Left renal cortex interstitium (tissue), 4 donors: ENCODE measurements at regions not wholly inside any gene's neighbourhood (a gene's known extent, or its start where the extent isn't known, plus 50 kb on each side); places are given as distances from the start of the nearest gene placed in this dataset.

Experiments used
- DNase-seq, 4 donors: peaks; one replicate each; pipeline ENCODE4 v3.0.0-alpha.2; 2013; ENCODE audit warnings: low read depth in 4 of 4, low spot score in 2 of 4, missing footprints in 1 of 4

DNA sequence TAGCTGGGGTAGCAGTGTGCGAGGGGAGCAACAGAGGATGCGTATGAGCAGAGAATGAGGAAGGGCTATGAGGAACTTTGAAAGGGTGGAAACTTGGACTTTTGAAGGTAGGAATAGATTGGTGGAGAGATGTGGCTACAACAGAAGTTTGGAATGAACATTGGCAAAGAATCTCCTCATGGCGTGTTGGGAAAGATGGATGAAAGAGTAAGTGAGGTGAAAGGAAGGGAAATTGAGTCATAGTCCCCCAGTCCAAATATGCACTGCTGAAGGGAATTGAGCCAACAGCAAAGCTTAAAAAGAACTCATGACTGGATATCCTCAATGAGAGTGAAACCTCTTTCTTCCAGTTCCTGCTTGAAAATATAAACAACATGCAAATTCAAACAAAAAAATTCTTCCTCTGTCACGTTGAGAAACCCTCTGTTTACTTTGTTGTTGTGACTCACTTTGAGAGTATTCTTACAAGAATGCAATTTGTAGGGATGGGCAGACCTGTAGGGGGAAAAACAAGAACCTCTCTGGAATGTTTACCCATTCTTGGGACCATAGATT lies 313.2 kb upstream of the KCNJ16 start:
- DNase-seq: no peak

DNA sequence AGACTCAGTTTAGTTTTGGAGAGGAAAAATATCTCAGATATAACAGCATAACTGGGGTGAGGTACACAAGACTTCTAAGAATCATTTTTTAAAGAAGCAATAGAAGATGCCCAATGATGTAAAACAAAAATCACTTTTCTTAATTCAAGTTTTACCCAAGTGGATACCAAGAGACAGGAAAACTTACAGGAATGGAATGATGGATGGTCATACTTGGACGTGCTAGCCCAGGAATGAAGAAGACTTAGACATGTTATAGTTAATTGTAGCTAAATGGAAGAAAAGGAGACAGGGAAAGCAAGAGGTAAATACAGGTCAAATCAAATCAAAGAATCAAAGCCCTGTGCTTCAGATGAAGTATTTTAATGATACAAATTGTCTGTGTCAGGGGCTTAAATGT lies 312.7 kb upstream of the KCNJ16 start:
- no peak for DNase-seq

DNA sequence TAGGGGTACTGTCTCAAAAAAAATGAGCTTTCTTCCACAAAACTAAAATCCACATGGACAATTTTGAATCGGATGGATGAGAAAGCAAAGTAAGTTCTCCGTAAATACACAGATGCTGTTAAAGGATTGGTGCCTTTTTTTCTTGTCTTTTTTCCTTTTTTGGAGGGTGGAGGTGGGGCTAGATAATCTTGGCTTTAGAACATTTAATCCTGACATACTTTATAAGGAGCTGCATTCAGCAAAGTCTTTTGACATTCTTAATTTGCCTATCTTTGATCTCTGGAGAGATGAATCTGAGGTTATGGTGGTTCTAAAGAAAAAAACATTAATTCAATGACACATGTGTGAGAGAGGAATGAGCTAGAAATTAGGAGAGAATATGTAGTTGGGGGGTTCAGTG lies 312.3 kb upstream of the KCNJ16 start:
- DNase-seq: no peak

DNA sequence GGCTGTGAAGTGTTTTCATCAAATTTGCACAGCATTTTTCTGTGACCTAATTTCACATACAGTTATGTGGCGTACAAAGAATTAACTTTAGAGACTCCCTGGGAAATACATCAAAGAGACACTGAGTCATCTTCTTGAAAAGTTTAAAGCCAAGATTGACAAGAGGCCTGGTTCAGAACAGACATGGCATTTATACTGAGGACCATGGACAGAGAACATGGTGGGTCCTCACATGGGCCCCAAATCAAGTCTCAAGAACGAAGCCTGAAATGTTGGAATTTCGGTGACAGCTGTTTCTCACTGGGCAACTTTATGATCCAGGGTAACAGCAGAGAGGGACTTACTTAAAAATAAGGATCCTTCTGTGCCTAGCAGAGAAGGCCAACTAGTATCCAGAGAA lies 311.5 kb upstream of the KCNJ16 start:
- DNase-seq: no peak

DNA sequence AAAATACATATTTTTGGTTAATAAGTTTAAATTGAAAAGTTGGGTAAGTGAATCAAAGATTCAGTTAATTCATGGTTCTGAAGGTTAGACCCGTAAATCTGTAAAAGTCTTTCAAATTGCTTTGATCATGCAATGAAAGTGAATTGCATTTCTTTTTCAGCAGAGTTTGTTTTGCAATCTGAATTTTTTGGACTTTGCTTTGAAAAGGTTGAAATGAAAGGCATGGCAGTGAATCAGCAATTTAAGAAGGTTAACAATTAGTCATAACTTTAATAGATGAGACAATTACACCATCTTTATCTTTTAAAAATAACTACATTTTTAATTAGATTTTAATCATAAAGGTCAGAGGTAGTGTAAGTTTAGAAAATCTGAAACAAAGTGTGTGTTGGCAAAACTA lies 310.9 kb upstream of the KCNJ16 start:
- no peak for DNase-seq

DNA sequence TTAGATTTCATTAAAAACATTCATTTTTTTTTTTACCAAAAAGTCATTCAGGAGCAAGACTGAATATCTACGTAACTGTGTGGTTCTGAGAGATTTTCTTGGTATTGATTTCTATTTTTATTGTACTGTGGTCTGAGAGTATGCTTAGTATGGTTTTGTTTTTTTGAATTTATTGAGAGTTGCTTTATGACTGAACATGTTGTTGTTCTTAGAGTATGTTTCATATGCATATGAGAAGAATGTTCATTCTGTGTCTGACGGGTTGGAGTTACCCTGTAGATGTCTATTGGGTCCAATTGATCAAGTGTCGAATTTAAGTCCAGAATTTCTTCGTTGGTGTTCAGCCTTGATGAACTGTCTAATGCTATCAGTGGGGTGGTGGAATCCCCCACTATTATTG lies 306.0 kb upstream of the KCNJ16 start:
- no peak for DNase-seq

DNA sequence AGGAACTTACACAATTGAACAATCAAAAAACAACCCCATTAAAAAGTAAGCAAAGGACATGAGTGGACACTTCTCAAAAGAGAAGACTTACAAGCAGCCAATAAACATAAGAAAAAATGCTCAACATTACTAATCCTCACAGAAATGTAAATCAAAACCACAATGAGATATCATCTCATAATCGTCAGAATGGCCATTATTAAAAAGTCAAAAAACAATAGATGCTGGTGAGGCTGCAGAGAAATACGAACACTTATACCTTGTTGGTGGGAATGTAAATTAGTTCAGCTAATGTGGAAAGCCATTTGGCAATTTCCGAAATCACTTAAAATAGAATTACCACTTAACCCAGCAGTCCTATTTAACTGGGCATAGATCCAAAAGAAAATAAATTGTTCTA lies 301.9 kb upstream of the KCNJ16 start:
- no peak for DNase-seq

DNA sequence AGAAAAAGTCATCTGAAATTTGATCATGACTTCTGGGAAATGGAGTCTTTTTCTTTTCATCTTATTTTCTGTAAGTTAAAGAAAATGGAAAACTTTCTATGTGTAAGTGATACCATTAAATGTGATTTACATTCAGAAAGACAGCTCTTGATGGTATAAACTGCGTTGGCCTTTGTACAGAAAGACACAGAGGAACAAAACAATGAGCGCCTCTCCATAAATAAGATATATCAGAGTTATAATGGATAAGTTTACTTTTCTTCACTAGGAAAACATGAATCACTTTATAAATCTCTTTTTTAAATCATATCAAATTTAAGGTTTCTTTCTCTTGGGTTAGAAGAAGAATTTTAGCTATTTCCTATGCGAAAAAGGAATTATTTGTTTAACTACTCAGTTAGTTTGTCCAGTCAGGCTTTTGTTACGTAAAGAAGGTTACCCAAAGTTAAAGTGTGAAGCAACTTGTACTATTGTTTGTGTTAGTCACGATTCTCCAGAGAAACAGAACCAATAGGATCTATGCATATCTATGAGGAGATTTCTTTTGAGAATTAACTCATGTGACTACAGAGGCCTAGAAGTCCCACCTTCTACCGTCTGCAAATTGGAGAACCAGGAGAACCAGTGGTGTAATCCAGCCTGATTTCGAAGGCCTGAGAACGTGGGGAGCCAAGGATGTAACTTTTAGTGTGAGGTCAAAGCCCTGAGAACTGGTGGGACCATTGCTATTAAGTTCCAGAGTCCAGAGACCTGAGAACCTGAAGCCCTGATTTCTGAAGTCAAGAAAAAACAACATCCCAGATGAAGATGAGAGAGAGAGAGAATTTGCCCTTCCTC lies 295.4 kb upstream of the KCNJ16 start:
- DNase-seq: no peak

DNA sequence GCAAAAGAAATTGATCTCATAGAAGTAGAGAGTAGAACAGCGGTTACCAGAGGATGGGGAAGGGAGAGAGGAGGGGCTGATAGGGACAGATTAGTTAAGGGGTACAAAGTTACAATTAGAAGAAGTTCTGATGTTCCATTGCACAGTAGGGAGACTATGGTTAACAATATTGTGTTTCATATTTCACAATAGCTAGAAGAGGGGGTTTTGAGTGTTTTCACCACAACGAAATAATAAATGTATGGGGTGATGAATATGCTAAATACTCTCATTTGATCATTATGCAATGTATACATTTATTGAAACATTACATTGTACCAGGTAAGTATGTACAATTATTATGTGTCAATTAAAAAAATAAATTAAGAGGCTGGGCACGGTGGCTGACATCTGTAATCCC lies 291.2 kb upstream of the KCNJ16 start:
- DNase-seq: no peak

DNA sequence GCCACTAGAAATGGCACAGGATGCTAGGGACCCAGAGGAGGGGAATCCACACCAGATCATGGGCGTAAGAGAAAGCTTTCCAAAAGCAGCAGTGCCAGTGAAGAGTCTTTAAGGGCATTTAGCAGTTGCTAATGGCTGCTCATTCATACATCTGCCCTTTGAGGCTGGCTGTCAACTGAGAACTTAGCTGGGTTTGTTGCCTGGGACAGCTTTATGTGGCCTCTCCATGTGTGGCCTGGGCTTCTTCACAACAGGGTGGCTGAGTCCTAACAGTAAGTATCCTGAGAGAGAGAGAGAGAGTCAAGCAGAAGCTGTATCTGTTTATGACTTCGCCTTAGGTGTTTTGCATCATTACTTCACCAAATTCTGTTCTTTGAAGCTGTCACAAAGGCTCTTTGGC lies 286.1 kb upstream of the KCNJ16 start:
- no peak for DNase-seq

DNA sequence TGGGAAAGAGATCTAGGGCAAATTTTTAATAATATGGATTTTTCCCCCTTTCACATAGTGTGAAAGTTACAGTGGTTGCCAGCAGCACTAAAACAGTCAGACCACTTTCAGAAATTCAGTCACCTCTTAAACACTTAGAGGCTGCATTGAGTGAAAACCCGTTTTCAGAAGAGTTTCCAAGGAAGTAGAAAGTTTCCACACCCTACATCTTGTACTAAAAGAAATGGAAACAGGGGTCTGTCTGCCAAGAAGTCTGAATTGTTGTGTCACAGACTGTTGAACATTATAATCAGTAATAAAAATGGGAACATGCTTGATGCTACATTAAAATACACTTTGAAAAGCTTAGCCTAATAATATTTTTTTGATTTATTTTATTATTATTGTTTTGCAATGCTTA lies 278.9 kb upstream of the KCNJ16 start:
- DNase-seq: no peak

DNA sequence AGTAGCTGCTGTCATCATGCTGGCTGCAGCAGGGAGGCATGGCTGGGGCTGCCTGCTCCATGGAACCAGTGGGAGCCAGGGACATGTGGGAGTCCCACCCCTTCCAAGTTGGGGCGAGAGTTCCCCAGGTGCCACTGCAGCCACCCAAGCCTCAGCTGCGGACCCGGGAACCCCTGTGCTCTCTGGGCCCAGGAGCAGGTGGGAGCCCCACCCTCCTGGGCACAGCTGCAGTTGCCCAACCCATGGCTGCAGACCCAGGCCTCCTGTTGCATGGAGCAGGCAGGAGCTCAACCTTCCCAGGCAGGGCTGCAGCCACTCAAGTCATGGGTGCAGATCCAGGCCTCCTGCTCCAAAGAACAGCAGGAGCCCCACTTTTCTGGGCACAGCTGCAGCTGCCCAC lies 274.2 kb upstream of the KCNJ16 start:
- DNase-seq: no peak

DNA sequence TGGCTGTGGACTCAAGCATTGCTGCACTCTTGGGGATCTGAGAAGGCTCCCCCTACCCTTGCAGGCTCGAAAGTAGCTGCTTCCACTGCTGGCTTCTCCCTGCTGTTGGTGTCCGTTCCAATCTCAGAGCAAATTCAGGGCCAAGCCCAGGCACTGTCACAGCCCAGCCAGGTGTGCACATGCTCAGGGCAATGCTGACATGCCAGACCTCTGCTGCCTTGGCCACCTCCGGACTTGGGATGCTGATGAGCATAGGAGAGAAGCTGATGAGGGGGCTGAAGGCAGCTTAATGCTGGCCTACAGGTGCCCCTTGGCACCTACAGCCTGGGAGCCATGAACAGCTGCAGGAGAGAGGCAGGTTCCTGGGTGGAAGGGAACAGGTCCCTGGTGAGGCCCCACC lies 273.7 kb upstream of the KCNJ16 start:
- DNase-seq: no peak

DNA sequence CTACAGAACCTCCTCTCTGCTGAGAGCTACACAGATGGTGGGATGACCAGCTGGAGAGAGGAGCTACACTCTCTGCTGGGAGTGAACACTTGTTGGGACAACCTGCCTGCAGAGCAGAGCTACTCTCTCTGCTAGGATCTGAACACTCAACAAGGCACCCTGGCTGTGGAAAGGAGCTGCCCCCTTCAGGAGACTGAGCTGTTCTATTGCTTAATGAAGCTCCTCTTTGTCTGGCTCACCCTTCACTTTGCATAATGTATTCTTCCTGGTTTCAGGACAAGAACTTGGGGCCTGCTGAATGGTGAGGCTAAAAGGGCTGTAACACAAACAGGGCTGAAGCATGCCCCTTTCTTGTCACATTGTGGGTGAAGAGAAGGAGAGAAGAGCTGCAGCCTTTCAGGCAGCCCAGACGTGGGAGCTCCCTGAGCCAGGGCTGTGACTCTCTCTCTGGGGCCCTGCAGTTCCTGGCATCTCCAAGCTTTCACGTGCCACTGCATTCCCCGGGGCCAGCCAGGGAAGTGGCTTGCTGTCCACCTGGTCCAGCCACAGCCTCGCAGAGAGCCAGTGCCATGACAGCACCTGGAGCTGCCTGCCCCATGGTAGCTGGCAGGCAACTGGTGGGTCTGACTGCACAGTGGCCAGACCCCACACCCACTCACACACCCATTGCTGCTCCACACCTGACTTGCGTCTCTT lies 272.8 kb upstream of the KCNJ16 start:
- DNase-seq: no peak

DNA sequence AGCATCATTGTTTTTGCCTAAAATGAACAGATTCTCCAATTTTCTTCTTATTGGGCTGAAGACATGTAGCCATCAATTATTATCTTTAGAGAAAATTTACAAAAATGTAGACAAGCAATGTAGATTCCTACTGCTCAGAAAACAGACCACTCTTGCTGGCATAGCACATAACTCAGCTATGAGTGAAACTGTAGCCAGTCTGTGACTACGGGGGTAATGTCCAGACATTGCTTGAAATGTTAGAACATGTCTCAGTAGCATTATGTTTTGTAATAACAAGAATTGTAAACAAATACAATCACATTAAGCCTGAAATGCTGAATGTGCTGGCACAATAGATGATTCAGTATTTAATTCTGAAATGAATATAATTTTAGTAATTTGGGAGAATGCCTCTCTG lies 265.7 kb upstream of the KCNJ16 start:
- no peak for DNase-seq

DNA sequence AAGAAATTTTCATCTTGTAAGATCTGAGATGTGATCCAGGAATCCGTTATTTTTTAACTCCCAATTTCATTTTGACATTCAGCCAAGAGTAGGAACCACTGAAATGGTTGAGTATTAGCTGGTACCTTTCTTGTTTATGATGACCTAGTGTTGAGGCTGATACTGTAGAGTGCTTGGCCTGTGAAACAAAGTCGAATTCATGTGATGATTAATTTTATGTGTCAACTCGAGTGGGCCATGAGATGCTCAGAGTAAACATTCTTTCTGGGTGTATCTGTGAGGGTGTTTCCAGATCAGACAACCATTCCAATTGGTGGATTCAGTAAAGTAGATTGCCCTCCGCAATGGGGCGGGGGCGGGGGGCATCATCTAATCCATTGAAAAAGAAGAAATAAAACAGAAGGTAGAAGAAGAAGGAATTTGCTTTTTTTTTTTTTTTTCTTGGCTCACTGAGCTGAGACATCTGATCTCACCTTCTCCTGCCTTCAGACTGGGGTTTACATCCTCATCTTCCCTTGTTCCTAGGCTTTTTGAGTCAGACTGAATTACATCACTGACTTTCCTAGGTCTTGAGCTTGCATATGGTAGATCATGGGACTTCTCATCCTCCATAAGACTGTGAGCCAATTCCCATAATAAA lies 264.6 kb upstream of the KCNJ16 start:
- no peak for DNase-seq

DNA sequence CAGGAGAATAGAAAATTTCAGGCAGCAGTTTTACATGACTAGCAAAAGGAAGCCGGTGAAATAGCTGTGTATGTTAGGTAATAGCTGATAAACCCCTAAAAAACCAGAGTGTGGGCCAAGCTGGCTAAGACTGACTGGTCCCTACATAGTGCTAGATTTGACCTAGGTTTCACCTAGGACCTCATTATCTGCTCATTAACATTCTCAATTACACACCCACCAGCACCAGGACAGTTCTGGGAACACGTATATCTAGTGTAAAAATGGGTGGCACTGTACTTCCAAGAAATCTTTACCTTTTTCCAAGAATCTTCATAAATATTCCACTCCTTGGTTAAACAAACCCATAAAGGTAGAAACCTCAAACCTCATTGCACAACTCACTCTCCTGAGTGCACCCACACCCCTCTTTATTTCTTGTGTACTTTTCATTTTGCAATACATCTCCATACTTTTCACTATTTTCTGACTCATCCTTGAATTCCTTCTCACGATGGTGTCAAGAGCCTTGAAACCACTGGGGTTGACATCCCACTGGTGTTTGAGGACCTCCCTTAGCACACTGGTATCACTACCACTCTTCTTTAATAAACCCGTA lies 262.7 kb upstream of the KCNJ16 start:
- no peak for DNase-seq

DNA sequence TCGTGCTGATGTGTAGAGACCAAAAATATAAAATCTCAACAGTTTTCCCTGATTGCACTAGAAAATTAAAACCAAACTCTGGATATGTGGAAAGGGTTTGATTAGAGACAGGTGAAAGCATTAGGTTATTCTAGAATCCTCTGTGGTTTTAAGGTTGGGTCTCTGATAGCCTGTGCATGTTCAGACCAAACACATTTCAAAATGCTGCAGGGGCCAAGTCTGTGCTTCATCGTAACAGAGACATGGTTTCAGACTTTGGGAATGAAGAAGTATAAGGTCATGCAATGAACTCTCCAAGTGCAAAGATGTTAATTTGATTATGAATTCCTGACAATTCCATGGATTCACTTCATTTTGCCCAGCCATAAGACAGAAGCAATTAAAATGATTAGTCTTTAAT lies 261.0 kb upstream of the KCNJ16 start:
- DNase-seq: no peak

DNA sequence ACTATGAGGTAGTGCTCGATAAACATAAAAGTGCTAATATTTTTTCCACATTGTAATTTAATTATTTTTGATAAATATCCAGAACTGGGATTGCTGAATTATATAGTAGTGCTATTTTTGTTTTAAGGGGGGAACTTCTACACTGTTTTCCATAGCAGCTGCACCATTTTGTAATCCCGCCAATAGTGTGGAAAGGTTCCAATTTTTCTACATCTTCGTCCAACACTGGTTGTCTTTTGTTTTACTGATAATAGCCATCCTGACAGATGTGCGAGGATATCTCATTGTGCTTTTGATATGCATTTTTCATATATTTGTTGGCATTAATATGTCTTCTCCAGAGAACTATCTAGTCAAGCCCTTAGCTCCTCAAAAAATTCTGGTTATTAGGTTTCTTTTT lies 259.6 kb upstream of the KCNJ16 start:
- DNase-seq: no peak

DNA sequence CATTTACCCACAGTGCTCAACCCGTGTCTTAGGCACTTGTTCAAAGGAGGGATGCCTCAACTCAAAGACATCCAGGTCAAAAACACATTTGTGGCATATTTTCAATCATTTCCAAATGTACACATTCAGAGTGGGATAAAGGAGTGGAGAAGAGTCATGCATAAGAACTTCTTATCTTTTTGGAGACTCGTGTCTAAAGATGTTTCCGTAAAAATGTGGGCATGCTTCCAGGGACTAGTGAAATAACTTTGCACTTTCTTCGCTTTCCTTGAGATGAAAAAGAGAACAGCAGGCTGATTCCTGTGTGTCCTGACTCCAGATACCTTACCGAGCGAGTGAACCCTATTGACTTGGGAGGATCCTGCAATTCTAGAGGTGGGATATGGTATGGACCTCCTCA lies 256.6 kb upstream of the KCNJ16 start:
- DNase-seq: no peak
